Mammary epithelial cell (primary cell): ENCODE measurements at regions not wholly inside any gene's neighbourhood (a gene's known extent, or its start where the extent isn't known, plus 50 kb on each side); places are given as distances from the start of the nearest gene placed in this dataset.

Experiments used
- CTCF ChIP-seq, 2 donors: IDR thresholded peaks in 1 of 2; conservative IDR thresholded peaks in 1 of 2; 2 replicates each; pipeline ENCODE4 v1.5.1; 2011 to 2012; ENCODE audit warnings: inconsistent platforms in 2 of 2, low read length in 2 of 2, mild to moderate bottlenecking in 2 of 2, control low read depth in 1 of 2, low read depth in 1 of 2; ENCODE audit not compliant: insufficient read depth in 1 of 2; ENCODE audit errors: extremely low read depth in 1 of 2
- EZH2 ChIP-seq: IDR thresholded peaks from 2 replicates; pipeline ENCODE4 v1.6.1; 2012; ENCODE audit warnings: low read length, inconsistent platforms, borderline replicate concordance

DNA sequence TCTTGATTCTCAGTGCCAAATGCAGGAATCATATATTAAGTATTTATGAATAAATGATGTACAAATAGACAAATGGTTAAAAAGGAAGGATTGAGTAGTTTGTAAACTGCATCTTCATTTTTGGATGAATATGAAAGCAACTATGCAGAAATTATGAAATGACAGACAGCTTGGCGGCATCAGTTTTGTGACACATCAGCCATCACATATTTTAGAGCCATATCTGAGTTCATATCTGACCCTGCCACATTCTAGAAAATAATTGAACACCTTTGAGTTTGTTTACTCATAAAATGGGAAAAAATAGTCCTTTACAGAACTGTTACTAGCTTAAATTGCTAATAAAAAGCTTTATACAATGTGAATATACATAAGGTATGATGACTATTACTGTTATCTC is 448.2 kb downstream of the KIF20B start:
- TF ChIP-seq CTCF (conservative IDR thresholded peaks at IDR 0.05 in 1 of 2, IDR thresholded peaks at IDR 0.05 in 1 of 2; ENCODE audit: extremely low read depth in 1 of 2, insufficient read depth in 1 of 2, low read depth in 1 of 2, low read length in 2 of 2): no peak
- no peak for TF ChIP-seq EZH2
